ENCODE measurements at regions not wholly inside any gene's neighbourhood (a gene's known extent, or its start where the extent isn't known, plus 50 kb on each side); places are given as distances from the start of the nearest gene placed in this dataset.

GRCh38 chr12:131348231-131348630 lies 362.7 kb upstream of the SFSWAP start:
- H3K36me3 ChIP-seq (ENCODE audit: insufficient read depth, low read depth, low read length), result no peaks in the 10 kb centered on the region
- peaks cover 6% of the 10 kb centered on the region; the same call in 1 of the 2 replicates for H3K4me1 ChIP-seq (ENCODE audit: insufficient read depth, low read length)
- H3K4me3 ChIP-seq (ENCODE audit: low read length), result 0 out of 2 replicates have a peak overlapping the region, but pooled peaks have one; percentile 1

GRCh38 chr12:131348646-131349045 lies 362.2 kb upstream of the SFSWAP start:
- Histone ChIP-seq H3K9me3 (ENCODE audit: insufficient read depth, low read depth, low read length) (no peaks in the 10 kb centered on the region), H3K9ac (ENCODE audit: low read depth, low read length) (no peak overlapping the region), H3K36me3 (ENCODE audit: insufficient read depth, low read depth, low read length) (no peaks in the 10 kb centered on the region), H3K4me1 (ENCODE audit: insufficient read depth, low read length) (peaks cover 6% of the 10 kb centered on the region; the same call in 1 of the 2 replicates), H3K27me3 (ENCODE audit: insufficient read depth, low read length) (no peaks in the 10 kb centered on the region), H3K27ac (ENCODE audit: low read length) (no peak overlapping the region), H3K4me3 (ENCODE audit: low read length) (0 out of 2 replicates have a peak overlapping the region, but pooled peaks have one; percentile 1)

More at GRCh38 chr12:131348231-131348630, 362.7 kb upstream of the SFSWAP start:
- Histone ChIP-seq H3K9ac (ENCODE audit: low read depth, low read length) (no peak overlapping the region), H3K27me3 (ENCODE audit: insufficient read depth, low read length) (no peaks in the 10 kb centered on the region), H3K27ac (ENCODE audit: low read length) (no peak overlapping the region), H3K9me3 (ENCODE audit: insufficient read depth, low read depth, low read length) (no peaks in the 10 kb centered on the region)

- H3K4me3 ChIP-seq (ENCODE audit: low read length), result no peak overlapping the region
- H3K9ac ChIP-seq (ENCODE audit: low read depth, low read length), result no peak overlapping the region
- no peaks in the 10 kb centered on the region for H3K27me3 ChIP-seq (ENCODE audit: insufficient read depth, low read length)
- peaks cover 6% of the 10 kb centered on the region; the same call in 1 of the 2 replicates for H3K4me1 ChIP-seq (ENCODE audit: insufficient read depth, low read length)
- H3K9me3 ChIP-seq (ENCODE audit: insufficient read depth, low read depth, low read length), result no peaks in the 10 kb centered on the region
- H3K36me3 ChIP-seq (ENCODE audit: insufficient read depth, low read depth, low read length), result no peaks in the 10 kb centered on the region
- no peak overlapping the region for H3K27ac ChIP-seq (ENCODE audit: low read length)
These were observed 361.3 kb upstream of the SFSWAP start for GRCh38 chr12:131349397-131350127.

GRCh38 chr12:131350943-131351318 lies 360.0 kb upstream of the SFSWAP start:
- no peaks in the 10 kb centered on the region for H3K27me3 ChIP-seq (ENCODE audit: insufficient read depth, low read length)
- H3K4me3 ChIP-seq (ENCODE audit: low read length), result no peak overlapping the region
- H3K9me3 ChIP-seq (ENCODE audit: insufficient read depth, low read depth, low read length), result no peaks in the 10 kb centered on the region
- H3K27ac ChIP-seq (ENCODE audit: low read length), result no peak overlapping the region
- H3K9ac ChIP-seq (ENCODE audit: low read depth, low read length), result no peak overlapping the region
- H3K4me1 ChIP-seq (ENCODE audit: insufficient read depth, low read length), result peaks cover 6% of the 10 kb centered on the region; the same call in 1 of the 2 replicates
- no peaks in the 10 kb centered on the region for H3K36me3 ChIP-seq (ENCODE audit: insufficient read depth, low read depth, low read length)

GRCh38 chr12:131351319-131352028 lies 359.4 kb upstream of the SFSWAP start:
- no peak overlapping the region for H3K4me3 ChIP-seq (ENCODE audit: low read length)
- no peak overlapping the region for H3K27ac ChIP-seq (ENCODE audit: low read length)
- no peaks in the 10 kb centered on the region for H3K36me3 ChIP-seq (ENCODE audit: insufficient read depth, low read depth, low read length)
- H3K27me3 ChIP-seq (ENCODE audit: insufficient read depth, low read length), result no peaks in the 10 kb centered on the region
- no peak overlapping the region for H3K9ac ChIP-seq (ENCODE audit: low read depth, low read length)
- H3K4me1 ChIP-seq (ENCODE audit: insufficient read depth, low read length), result peaks cover 6% of the 10 kb centered on the region; the same call in 1 of the 2 replicates
- H3K9me3 ChIP-seq (ENCODE audit: insufficient read depth, low read depth, low read length), result no peaks in the 10 kb centered on the region

- Histone ChIP-seq H3K4me3 (ENCODE audit: low read length) (no peak overlapping the region), H3K27me3 (ENCODE audit: insufficient read depth, low read length) (no peaks in the 10 kb centered on the region), H3K27ac (ENCODE audit: low read length) (no peak overlapping the region), H3K4me1 (ENCODE audit: insufficient read depth, low read length) (peaks cover 3% of the 10 kb centered on the region; the same call in 1 of the 2 replicates), H3K36me3 (ENCODE audit: insufficient read depth, low read depth, low read length) (no peaks in the 10 kb centered on the region), H3K9me3 (ENCODE audit: insufficient read depth, low read depth, low read length) (no peaks in the 10 kb centered on the region), H3K9ac (ENCODE audit: low read depth, low read length) (no peak overlapping the region)
These were observed 358.5 kb upstream of the SFSWAP start for GRCh38 chr12:131352296-131352900.

GRCh38 chr12:131353376-131353775 lies 357.5 kb upstream of the SFSWAP start:
- no peak overlapping the region for H3K9ac ChIP-seq (ENCODE audit: low read depth, low read length)
- no peak overlapping the region for H3K27ac ChIP-seq (ENCODE audit: low read length)
- H3K9me3 ChIP-seq (ENCODE audit: insufficient read depth, low read depth, low read length), result no peaks in the 10 kb centered on the region
- H3K27me3 ChIP-seq (ENCODE audit: insufficient read depth, low read length), result no peaks in the 10 kb centered on the region
- H3K36me3 ChIP-seq (ENCODE audit: insufficient read depth, low read depth, low read length), result no peaks in the 10 kb centered on the region
- no peaks in the 10 kb centered on the region; the same call in 1 of the 2 replicates for H3K4me1 ChIP-seq (ENCODE audit: insufficient read depth, low read length)
- no peak overlapping the region for H3K4me3 ChIP-seq (ENCODE audit: low read length)

- Histone ChIP-seq H3K9me3 (ENCODE audit: insufficient read depth, low read depth, low read length) (no peaks in the 10 kb centered on the region), H3K4me1 (ENCODE audit: insufficient read depth, low read length) (no peaks in the 10 kb centered on the region; the same call in 1 of the 2 replicates), H3K36me3 (ENCODE audit: insufficient read depth, low read depth, low read length) (no peaks in the 10 kb centered on the region), H3K9ac (ENCODE audit: low read depth, low read length) (no peak overlapping the region), H3K27me3 (ENCODE audit: insufficient read depth, low read length) (no peaks in the 10 kb centered on the region), H3K27ac (ENCODE audit: low read length) (no peak overlapping the region), H3K4me3 (ENCODE audit: low read length) (no peak overlapping the region)
These were observed 357.1 kb upstream of the SFSWAP start for GRCh38 chr12:131353826-131354225.

GRCh38 chr12:131355361-131356245 lies 355.3 kb upstream of the SFSWAP start:
- Histone ChIP-seq H3K27ac (ENCODE audit: low read length) (no peak overlapping the region), H3K4me1 (ENCODE audit: insufficient read depth, low read length) (no peaks in the 10 kb centered on the region), H3K4me3 (ENCODE audit: low read length) (no peak overlapping the region), H3K36me3 (ENCODE audit: insufficient read depth, low read depth, low read length) (no peaks in the 10 kb centered on the region), H3K9ac (ENCODE audit: low read depth, low read length) (no peak overlapping the region), H3K27me3 (ENCODE audit: insufficient read depth, low read length) (no peaks in the 10 kb centered on the region), H3K9me3 (ENCODE audit: insufficient read depth, low read depth, low read length) (no peaks in the 10 kb centered on the region)

- Histone ChIP-seq H3K27ac (ENCODE audit: low read length) (no peak overlapping the region), H3K9ac (ENCODE audit: low read depth, low read length) (no peak overlapping the region), H3K9me3 (ENCODE audit: insufficient read depth, low read depth, low read length) (no peaks in the 10 kb centered on the region), H3K36me3 (ENCODE audit: insufficient read depth, low read depth, low read length) (no peaks in the 10 kb centered on the region), H3K27me3 (ENCODE audit: insufficient read depth, low read length) (no peaks in the 10 kb centered on the region), H3K4me1 (ENCODE audit: insufficient read depth, low read length) (no peaks in the 10 kb centered on the region), H3K4me3 (ENCODE audit: low read length) (no peak overlapping the region)
These were observed 354.3 kb upstream of the SFSWAP start for GRCh38 chr12:131356485-131357184.

Data from iPS-20b (cell line).